GM19467 (cell line): ENCODE measurements at regions not wholly inside any gene's neighbourhood (a gene's known extent, or its start where the extent isn't known, plus 50 kb on each side); places are given as distances from the start of the nearest gene placed in this dataset.
A peak's percentile ranks its signal among the peaks of the same experiment; 100 is the strongest.

Source experiments
- ATAC-seq: cut with Tn5 transposase; IDR thresholded peaks from one replicate; pipeline ENCODE4 v1.9.1; 2021; ENCODE audit warnings: mild to moderate bottlenecking, moderate library complexity; ENCODE audit not compliant: unreplicated experiment

DNA sequence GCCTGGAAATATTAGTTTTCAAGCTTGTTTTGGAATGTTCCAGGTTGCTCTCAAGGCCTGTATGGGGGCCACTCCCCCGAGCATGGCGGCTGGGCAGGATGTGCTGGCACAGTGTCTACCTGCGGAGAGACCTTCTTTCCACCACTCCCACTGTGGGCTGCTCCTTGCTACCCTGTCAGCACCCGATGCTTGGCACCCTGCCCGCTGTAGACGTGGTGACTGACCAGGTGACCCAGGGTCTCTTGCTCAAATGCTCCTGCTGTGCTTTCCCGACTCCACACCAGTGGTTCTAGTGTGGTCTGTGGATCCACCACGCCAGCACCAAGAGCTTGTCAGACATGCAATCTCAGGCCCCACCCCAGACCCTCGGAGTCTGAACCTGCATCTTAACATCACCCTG lies 213.3 kb downstream of the SH3BP4 start:
- no peak for ATAC-seq

DNA sequence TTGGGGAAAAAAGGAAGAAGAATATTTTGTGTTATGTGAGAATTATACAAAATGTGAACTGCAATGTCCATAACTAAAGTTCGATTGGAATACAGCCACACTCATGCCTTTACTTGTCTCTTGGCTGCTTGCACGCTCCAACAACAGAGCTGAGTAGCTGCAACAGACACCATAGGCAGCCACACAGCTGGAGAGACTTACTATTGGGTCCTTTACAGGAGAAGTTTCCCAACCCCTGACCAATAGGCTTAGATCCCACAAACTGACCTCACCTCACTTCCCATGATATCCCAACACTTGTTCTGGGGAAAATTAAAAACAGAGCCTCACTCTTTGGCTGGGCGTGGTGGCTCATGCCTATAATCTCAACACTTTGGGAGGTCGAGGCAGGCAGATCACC lies 213.8 kb downstream of the SH3BP4 start:
- no peak for ATAC-seq

DNA sequence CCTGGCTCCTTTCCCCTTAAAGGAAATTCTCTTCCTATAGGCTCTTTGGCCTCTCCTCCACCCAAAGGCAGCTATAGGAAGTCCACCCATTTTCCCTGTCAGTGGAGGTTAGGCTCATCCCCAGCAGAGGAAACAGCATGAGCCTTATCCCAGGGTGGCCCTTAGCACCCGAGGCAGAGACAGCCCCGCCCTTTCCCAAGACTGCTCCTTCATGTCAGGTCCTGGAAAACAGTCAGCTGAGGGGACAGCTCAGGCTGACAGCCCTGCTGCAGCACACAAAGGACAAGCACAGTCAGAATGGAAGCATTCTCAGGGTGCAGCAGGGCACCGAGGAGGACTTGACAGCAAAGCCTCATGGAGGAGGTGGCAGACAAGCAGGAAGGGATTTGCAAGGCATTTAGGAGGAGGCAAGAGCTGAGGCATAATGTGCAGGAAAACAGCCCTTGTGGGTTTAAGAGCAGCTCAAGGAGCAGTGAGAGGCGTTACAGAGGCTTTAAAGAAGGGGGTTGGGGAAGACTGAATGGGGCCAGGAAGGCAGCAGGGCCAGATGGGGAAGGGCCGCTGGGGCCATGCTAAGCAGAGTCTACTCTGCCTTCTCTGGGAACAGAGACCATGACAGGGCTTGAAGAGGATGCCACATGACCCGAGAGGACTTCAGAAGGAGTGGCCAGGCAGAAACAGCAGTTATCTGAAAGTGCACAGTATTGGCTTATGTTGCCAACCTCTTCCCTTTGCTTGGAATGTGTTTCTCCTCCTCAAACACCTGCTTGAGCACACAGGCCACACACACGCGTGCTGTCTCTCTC lies 216.6 kb downstream of the SH3BP4 start:
- no peak for ATAC-seq

DNA sequence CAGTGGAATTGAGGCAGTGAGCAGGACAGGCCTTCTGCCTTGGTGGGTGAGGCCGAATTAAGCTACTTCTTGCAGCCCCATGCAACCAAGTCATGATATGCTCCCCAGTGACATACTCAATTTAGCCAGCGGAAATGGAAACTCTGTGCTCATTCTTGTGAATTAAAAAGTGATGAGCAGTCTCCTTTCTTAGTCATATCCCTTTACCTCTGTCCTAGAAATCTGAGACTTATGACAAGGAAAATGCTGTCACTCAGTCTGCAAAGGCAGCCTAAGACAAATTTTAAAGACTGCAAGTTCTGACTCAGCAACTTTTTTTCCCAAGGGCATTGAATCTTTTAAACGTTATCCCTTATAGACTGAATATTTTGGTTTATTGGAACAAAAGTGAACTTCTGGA lies 218.2 kb downstream of the SH3BP4 start:
- no peak for ATAC-seq

DNA sequence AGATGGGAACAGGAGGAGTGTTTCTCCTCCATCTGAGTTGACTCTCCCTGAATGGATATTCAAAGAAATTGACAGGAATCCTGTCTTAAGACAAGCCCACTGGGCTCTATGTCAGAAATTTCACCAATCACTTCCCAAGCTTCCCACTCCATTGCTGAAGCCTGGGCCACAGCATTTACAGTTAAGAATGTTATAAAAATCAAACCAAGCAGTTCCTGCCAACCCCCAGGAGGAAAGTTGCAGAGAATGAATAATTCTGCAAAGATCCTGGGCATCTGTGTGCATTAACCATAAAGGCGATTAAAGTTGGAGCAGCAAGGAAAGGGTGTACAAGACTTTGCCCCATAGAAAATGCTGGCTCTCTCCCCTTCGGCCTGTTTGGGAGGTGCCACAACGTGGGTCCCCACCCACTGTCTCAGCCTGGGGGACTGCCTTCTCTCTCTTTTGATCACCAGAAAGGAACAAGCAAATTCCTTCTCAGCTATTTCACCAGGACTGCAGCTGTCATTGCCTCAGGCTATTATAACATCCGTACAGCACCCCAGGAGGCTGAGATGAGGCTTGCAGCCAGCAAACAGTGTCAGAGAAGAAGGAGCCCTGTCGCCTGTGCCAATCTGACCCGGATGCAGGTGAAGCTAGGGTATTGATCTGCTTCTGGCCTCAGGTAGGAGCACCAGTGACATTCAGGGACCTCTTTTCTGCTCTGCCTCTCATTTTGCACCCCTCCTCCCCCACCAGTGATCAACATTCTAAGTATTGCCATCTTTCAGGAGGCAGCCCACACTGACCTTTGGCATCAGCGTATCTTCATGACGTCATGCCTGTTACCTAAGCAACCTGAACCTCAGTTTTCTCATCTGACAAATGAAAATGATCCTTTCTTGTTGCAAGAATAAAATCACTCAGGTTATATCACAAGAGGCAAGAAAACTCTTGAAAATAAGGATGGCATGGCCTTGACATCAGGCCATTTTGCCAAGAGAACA lies 219.0 kb downstream of the SH3BP4 start:
- no peak for ATAC-seq

DNA sequence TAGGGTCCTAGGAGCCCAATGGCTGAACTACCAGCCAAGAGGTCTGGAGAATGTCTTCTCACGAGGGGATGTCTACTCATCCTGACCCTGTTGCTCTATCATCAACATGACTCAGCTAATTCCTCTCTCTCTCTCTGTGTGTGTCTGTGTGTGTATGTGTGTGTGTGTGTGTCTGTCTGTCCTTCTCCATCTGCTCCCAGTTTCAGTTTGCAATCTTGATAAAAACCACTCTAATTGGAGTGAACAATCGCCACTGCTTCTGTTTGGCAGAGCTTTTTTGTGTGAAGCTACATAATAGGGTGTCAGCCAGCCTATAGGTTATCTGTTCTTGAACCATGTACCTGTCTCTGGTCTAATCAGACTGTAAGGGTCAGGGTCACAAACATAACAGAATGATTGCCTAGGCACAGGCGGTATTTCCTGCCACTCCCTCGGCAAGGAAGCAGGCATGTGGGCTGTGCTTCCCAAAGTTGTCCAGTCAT lies 219.8 kb downstream of the SH3BP4 start:
- ATAC-seq: no peak

DNA sequence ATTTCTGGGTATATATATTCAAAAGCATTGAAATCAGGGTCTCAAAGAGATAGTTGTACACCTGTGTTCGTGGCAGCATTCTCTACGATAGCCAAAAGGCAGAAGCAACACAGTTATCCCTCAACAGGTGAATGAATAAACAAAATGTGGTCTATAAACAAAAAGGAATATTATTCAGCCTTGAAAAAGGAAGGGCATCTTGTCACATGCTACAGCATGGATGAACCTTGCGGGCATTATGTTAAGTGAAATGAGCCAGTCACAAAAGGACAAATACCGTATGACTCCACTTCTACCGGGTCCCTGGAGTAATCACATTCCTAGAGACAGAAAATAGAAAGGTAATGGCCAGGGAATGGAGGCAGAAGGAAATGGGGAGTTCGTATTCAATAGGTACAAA lies 228.8 kb downstream of the SH3BP4 start:
- no peak for ATAC-seq

DNA sequence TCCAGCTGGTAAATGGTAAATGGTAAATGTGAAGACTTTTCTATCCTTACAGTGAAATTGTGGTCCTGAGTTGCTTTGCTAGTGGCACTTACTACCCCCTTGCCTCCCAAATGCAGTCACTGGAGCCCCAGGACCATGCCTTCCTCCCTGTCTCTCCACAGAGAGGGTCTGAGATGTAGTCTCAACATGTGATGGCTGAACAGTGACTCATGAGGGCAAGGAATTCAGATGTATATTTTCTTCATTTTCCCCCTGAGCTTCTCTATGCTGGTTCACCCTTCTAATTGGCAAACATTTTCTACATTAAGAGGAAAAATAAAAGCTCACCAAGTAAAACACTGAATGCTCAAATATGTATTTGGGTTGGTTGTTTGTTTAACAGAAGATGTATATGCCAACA lies 232.0 kb downstream of the SH3BP4 start:
- no peak for ATAC-seq

DNA sequence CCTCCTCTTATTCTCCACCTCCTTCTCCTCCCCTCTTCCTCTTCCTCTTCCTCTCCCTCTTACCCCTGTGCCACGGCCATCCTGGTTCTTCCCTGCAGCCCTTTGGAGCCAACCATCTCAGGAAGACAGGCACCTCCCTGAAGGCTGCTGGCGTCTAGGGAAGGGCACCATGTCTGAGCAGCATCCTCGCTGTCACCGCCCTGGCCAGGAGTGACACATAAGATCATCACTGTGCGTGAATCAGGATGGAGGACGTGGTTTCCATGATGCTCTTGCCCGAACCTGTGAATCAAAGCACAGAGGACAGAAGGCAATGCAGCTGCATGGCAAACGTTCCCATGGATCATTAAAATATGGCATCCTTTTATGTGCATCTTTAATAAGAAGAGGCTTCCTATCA lies 236.0 kb downstream of the SH3BP4 start:
- no peak for ATAC-seq

DNA sequence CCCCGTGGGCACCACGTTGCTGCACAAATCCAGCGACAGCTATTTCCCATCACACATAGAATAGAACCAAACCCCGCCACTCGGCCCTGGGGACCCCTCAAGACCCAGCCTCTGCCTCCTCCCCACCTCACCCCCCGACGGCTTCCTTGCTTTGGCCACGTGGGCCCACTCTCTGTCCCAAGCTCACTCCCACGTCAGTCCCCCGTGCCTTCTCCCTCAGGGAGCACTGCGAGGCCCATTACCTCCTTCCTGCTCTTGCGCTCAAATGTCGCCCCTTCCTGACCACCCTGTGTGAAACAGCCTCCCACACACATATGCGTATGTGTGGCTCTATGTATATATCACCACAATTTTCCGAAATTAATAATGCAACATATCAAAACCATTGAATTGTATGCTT lies 239.7 kb downstream of the SH3BP4 start:
- ATAC-seq: no peak

DNA sequence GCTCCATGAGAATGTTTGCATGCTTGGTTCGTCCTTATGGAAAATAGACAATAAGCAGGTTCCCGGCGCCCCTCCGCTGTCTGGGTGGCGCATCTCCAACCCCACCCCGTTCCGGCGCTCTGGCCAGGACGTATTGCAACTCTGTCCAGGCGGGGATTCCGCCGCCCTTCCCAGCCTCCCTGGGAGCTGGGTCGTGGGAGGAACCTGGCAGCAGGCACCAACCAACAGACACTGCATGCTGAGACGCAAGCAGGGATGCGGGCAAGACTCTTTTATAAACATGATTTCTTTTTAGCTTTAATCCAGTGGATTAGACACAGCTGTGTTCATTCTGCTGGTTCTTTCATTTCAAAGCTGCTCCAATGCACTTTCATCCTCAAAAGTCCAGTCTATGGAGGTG lies 240.2 kb downstream of the SH3BP4 start:
- no peak for ATAC-seq

DNA sequence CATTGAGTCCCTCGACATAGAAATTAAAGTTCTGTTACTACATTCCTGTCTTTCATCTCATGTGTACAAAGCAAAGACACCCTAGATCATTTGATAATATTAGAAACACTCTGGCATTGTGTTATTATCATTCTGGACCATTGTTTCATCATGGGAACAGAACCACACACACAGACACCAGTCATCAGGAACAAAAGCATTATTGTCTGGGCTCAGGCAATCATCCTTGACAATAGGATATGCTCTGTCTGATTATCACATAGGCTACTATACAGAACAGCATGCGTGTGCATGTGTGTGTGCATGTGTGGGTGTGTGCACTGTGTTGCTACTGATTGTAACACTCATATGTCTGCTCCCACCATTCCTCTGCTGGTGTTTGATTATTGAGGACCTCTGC lies 242.5 kb downstream of the SH3BP4 start:
- ATAC-seq: no peak

DNA sequence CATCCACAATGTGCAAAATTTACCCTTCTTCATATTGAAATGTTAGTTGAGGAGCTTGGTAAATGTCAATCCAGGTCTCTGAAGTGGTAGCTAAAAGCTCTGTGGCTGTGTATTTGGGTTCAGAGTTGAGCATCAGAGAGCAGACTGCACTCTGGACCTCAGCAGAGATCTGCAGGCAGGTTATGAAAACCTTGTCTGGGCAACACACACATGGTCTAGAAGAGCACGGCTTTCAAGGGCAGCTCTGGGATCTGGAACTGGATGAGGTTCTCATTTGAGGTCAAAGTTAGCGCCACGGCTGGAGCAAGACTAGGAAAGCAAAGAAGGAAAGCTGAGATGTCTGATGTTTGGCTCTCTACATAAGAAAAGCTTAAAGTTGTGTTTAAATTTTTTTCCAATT lies 243.0 kb downstream of the SH3BP4 start:
- ATAC-seq: no peak

DNA sequence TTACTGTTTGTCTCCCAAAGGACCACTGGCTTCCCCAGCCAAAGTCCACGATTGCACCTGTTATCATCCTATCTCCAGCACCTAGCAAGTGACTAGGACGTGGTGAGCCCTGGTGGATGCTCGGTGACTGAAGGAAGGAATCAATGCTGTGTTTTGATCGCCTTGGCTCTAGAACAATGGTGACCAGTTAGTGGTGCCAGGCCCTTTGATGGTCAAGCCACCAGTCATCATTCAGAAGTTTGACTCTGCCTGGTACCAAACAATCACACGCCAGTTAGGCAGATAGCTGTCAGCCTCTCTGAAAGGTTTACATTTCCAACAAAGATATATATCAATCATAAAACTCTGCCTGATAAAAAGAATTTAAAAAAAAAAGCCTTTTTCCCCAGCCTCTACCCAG lies 244.1 kb downstream of the SH3BP4 start:
- no peak for ATAC-seq

DNA sequence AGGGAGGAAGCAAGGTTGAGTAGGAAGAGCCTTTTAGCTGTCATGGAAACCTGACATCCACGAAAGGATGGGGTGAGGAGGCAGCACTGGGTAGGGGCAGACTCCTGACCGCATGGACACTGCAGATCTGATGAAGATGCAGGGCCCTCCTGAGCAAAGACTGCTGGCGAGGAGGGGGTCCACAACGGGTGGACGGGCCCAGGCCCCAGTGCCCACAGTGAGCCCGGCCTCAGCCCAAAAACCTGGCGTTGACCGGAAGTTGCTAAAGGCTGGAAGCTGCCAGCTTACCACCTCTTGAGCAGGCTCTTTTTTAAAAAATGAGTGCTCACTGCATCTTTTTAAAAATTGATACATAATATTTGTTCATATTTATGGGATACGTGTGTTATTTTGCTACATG lies 247.3 kb downstream of the SH3BP4 start:
- no peak for ATAC-seq

DNA sequence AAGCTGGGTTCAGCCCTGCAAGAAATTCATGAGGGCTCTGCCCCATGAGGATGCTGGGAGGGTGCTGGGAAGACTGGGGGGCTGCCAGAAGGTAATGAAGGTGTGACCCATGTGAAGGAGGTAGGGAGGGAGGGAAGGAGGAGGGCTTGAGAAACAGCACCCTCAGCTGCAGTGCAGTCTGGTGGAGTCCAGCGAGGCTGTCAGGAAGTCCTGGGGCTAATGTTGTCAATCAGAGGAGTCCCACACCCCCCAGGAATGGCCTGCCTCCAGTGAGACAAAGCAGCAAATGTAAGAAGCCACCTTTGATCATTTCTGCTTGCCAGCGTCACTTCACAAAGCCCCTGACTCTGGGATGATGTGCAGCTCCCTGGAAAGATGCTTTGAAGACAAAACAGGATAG lies 248.4 kb downstream of the SH3BP4 start:
- no peak for ATAC-seq

DNA sequence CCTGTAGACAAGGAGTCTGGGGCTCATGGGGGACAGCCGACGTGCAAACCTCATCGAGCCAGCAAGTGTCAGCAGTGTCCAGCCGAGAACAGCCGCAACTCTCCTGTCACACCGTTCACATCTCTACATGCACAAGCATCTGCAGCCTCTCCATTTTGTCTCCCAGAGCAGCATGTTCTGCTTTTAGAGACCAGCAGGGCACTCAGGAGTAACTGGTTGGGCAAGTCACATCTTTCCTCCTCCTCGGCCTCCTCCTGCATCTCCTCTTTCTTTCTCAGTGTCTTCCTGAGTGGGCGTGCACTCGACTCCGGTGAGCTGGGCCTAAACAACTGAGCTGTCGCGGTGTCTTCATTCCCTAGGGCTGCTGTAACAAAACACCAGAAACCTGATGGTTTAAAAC lies 249.9 kb downstream of the SH3BP4 start:
- ATAC-seq: no peak

DNA sequence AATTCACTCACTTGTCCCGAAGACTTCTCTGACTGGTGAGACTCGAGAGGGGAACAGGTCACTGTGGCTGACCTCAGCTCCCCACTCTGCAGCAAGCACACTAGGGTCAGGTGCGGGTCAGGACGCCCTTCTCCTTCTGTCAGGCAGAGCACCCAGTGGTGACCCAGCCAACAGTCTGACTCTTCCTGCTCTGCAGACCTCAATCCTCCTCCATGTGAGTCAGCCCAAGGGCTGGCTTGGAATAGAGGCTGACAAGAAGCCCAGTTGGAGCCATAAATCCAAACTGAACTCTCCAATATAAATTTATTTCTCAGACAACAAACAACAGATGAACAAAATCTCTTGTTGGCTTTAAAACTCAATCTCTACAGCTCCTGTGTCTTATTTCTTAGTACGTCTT lies 253.1 kb downstream of the SH3BP4 start:
- no peak for ATAC-seq

DNA sequence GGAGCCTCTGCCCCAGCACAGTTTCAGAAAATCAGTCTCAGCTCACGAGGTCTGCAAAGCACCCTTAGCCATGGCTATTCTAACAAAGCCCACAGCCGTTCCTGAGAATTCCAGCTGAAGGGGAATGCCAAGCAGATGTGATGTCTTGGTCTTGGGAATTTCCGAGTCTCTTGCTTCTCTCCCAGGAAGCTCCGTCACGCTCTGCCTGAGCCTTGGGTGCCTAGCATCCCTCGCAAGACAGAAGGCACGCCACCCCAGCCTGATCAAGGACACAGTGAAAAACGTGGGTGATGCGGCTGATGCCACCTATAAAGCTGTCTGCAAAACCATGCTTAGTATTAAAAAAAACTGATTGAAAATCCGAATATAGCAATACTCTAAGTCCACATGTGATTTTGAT lies 254.6 kb downstream of the SH3BP4 start:
- ATAC-seq: no peak

DNA sequence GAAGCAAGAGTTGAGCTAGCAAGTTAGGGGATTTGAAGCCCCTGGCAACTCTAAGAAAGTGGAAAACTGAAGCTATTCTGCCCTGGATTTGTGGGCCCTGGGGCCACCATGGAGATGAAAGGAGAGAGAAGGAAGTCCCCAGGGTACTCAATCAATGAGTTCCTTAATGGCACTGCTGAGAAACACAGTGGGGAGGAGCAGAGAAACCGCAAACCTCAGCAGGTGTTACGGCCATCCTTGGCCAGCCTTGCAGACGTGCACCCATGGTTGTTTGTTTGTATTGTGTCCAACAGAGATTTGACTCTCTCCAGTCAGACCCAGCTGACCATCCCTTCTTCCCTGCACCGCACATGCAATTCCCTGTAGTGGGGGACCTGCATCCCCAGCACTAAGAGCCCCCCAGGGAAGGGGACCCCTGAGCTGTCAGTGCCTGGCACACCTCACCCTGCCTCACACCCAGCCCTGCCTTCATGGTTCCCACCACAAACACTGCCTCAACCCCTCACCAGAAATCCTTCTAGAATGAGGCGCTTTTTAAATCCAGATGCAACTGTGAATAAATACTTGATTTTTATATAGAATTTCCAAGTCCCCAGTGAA lies 255.3 kb downstream of the SH3BP4 start:
- ATAC-seq: peak; percentile 77

DNA sequence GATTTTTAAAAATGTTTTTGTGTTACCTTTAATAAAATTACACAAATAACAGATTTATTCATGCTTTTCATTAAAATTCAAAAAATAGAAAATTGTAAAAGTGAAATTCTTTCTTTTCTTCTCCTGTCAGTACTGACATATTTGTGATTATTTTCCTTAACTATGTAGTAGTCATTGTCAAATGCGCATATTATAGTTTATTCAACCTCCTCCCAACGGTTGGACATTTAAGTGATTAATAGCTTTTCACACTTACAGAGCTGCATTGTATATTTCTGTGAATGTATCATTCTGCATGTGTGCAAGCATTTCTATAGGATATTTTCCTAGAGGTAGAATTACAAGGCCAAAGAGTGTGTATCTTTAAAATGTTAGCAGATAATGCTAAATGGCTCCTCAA lies 259.2 kb downstream of the SH3BP4 start:
- no peak for ATAC-seq
